ENCODE measurements at regions not wholly inside any gene's neighbourhood (a gene's known extent, or its start where the extent isn't known, plus 50 kb on each side); places are given as distances from the start of the nearest gene placed in this dataset.

DNA sequence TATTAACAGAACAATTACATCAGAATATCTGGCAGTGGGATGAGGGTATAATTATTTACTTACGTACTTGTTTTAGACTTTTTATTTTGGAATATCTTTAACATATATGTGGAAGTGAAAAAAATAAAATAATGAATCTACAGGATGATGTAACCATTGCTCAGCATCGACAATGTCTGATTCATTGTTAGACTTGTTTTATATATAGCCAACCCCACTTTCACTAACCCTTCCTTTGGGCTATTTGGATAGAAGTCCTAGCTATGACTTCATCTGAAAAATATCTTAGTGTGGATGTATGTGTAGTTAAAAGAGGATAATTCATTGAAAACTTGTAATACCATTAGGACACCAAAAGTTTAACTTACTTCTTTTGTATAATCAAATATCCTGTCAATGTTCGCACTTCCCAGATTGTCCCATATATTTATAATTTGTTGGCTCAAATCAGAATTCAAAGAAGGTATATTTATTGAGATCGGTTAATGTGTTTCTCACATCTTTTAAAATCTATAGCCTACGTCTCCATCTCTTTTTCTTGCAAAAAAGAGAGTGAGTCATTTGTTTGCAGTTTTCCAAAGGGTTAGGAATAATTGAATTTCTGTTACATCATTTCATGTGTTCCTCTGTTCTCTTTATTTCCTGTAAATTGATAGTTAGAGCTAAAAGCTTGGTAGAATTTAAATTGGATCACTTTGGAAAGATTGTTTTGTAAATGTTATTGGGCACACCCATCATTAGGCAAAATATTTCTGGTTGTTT lies 506.1 kb upstream of the FAM98A start:
- DNase-seq (ENCODE audit: low read depth in 2 of 2) = no peak

DNA sequence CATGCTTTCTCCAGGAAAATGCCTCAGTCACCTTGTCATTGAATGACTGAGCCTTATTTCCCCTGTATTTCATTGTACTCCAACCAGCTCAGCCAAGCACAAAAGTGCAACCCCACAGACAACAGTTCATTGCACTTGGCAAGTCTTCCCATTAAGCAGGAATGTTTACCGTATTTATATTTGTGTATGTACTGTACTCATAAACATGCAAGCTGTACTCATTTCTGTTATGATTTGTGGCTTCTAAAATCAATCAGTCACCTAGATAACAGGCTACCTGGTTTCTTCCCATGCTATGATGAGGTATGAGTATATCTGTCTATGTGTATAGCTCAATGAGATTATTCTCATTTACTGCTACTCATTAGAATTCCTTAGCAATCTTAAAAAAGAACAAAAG lies 505.5 kb upstream of the FAM98A start:
- DNase-seq (ENCODE audit: low read depth in 2 of 2) = no peak

- no peak for DNase-seq (ENCODE audit: low read depth in 2 of 2)
Observed at GRCh38 chr2:34103437-34103836, 504.3 kb upstream of the FAM98A start.

DNA sequence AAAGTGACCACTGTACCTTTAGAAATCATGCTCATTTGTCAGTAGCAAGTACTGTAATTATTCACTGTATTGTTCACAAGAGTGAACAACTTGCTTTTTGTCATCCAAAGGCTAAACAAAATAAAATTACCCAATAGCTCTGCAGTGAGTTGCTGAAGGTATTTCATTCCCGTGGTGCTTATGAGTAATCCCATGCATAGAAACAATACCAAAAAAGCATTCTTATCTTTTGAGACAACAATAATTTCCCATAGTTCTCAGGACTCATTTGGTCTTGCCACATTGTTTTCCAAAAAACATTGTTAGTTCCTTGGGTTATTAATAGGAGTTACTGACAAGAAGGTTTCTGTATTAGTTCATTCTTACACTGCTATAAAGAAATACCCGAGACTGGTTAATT lies 503.2 kb upstream of the FAM98A start:
- DNase-seq (ENCODE audit: low read depth in 2 of 2) = no peak

DNA sequence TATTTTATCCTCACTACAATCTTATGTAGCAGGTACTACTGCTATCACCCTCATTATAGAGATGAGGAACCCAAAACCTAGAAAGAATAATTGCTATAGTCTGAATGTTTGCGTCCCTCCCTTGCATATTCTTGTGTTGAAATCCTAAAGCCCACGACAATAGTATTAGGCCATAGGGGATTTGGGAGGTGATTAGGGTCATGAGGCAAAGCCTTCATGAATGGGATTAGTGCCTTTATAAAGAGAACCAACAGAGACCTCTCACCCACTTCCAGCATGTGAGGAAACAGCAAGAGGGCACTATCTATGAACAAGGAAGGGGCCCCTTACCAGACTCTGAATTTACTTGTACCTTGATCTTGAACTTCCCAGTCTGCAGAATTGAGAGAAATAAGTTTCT lies 500.3 kb upstream of the FAM98A start:
- no peak for DNase-seq (ENCODE audit: low read depth in 2 of 2)

GRCh38 chr2:34098256-34098655 lies 499.2 kb upstream of the FAM98A start:
- no peak for DNase-seq (ENCODE audit: low read depth in 2 of 2)

- DNase-seq (ENCODE audit: low read depth in 2 of 2) = peak in 1 of 2 donors; percentile 5
Observed at GRCh38 chr2:34096562-34097171, 497.6 kb upstream of the FAM98A start.

DNA sequence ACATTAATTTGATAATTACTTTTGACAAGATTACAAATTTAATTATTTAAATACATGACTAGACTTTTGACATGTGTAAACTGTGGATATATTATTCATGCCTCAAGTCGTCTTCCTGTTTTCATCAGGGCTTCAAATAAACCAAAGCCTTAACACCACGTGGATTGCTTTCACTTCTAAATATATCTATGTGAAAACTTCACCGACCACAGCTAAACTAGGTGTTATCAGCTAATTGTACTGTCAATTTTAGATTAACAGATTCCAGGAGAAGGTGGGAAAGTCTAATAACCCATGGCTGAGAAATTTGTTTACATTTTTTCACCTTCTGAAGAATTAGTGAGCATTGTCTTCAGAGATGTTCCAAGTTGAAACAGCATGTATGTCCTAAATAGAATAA lies 494.7 kb upstream of the FAM98A start:
- no peak for DNase-seq (ENCODE audit: low read depth in 2 of 2)

GRCh38 chr2:34070196-34070595 lies 471.1 kb upstream of the FAM98A start:
- DNase-seq (ENCODE audit: low read depth in 2 of 2) = no peak

- no peak for DNase-seq (ENCODE audit: low read depth in 2 of 2)
Observed at GRCh38 chr2:34069604-34070003, 470.5 kb upstream of the FAM98A start.

DNA sequence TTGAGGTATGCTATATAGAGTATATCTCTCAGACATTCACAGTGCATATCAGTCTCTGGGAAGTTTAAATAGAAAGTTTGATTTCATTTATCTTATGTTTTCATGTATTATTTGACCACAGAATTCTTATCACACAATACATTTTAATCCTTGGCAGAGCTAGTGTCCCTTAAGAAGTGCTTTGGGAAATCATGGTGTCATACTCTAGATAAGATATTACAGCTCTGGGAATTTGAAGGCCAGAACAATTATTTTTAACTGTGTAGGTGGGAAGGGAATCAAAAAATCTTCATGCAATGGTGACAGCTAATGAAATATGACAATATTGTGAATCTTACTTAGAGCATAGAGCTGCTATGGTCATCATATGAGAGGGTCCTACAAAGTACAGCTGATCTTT lies 451.3 kb upstream of the FAM98A start:
- DNase-seq (ENCODE audit: low read depth in 2 of 2) = no peak

GRCh38 chr2:34045101-34045655 lies 446.1 kb upstream of the FAM98A start:
- DNase-seq (ENCODE audit: low read depth in 2 of 2) = no peak

GRCh38 chr2:34037886-34038285 lies 438.8 kb upstream of the FAM98A start:
- no peak for DNase-seq (ENCODE audit: low read depth in 2 of 2)

DNA sequence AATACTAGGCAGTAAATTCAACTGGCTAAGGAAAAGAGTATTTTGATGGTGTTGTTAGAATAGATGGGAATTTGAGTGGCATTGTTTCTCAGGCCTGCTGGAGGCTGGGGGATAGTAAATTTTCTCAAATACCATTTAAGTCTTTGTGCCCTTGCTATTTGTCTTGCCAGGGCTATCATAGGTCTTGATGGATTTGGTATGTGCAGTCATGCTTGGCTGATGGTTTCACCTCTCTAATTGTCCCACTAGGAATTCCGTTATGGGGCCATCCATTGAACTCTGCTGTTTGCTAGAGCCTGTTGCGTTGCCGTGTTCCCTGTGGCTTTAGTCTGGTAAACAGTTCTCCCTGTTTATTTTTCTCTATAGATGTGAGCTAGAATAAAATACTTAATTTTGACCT lies 438.1 kb upstream of the FAM98A start:
- DNase-seq (ENCODE audit: low read depth in 2 of 2) = no peak

- DNase-seq (ENCODE audit: low read depth in 2 of 2) = no peak
Observed at GRCh38 chr2:34031097-34031496, 432.0 kb upstream of the FAM98A start.

DNA sequence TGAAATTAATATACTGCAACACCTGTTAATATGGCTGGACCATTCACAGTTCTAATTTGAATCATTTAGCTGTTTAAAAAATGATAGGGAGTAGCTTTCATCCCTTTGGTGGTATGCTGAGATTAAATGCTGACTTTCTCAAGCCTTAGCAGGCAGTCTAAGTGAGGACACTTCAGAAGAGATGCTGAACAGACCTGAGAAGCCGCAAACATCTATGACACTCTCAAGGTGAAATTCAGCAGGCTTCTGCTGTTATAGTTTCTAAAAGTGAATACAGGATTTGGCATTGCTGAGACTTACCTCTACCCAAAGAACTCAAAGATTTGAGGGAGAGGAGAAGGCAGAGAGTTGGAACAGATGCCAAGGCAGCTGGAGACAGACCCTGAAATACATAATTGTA lies 431.2 kb upstream of the FAM98A start:
- DNase-seq (ENCODE audit: low read depth in 2 of 2) = no peak

DNA sequence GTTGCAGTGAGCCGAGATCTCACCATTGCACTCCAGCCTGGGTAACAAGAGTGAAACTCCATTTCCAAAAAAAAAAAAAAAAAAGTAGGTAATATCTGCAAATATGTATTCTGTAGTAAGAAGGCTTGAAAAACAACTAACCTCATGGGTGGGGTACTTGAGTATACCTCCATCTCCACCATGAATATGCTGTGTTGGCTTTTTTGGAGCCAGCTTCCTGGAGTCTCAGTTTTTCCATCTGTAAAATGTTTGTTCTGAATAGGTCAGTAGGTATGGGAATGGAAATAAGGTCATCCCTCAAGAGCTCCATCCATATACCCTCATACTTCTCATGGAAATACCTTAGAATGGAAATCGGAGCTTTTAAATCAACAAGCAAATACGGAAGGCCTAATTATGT lies 430.0 kb upstream of the FAM98A start:
- DNase-seq (ENCODE audit: low read depth in 2 of 2) = no peak

- no peak for DNase-seq (ENCODE audit: low read depth in 2 of 2)
Observed at GRCh38 chr2:34025196-34025595, 426.1 kb upstream of the FAM98A start.

GRCh38 chr2:34012715-34013302 lies 413.7 kb upstream of the FAM98A start:
- no peak for DNase-seq (ENCODE audit: low read depth in 2 of 2)

DNA sequence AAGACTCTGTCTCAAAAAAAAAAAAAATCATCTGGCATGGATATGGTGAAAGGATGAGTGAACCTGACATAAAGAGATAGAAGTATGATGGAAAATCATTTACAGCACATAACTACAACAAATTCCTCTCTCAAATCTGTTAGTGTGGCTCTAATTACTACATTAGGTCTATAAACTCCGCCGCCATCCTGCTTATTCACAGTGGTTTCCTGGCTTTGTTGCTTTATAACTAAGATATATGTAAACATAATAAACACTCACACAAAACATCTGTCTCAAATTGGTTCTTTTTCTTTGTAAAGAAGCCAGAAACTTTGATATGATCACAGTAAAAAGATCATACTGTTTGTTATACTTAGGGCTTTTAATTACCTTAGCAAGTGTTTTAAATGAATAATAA lies 412.6 kb upstream of the FAM98A start:
- no peak for DNase-seq (ENCODE audit: low read depth in 2 of 2)

GRCh38 chr2:34005901-34006300 lies 406.8 kb upstream of the FAM98A start:
- no peak for DNase-seq (ENCODE audit: low read depth in 2 of 2)

GRCh38 chr2:34004936-34005335 lies 405.8 kb upstream of the FAM98A start:
- DNase-seq (ENCODE audit: low read depth in 2 of 2) = no peak

- DNase-seq (ENCODE audit: low read depth in 2 of 2) = no peak
Observed at GRCh38 chr2:34003795-34004194, 404.7 kb upstream of the FAM98A start.

Data from stimulated activated CD4-positive, alpha-beta T cell treated with anti-CD3 and anti-CD28 coated beads, Interleukin-1b, Interleukin-23, amount 100 ng/mL, for 1 hour (primary cell).